Hematopoietic multipotent progenitor cell treated with erythropoietin and hydrocortisone succinate and interleukin-3 and kit ligand, for 6 days (in vitro differentiated cells): ENCODE measurements at regions not wholly inside any gene's neighbourhood (a gene's known extent, or its start where the extent isn't known, plus 50 kb on each side); places are given as distances from the start of the nearest gene placed in this dataset.

Experiments used
- DNase-seq: peaks from one replicate; pipeline ENCODE4 v3.0.0-alpha.2; 2015

DNA sequence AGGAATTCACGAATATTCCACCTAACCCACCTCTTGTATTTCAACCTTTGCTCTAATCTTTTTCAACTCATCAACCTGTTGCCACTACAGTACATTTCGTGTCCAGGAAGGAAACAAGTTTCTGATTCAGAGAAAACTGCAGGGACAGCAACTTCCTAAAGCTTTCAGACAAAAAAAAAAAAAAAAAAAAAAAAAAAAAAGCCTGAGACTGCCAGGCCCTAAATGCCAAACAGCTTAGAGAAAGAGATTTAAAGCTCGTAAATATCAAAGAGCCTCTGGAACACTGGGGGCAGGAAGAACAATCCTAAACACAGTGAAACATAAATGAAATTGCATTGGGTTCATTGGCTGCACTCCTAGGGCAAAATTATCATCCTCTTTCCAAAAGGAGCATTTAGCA is 411.2 kb upstream of the SPTLC3 start:
- no peak for DNase-seq

DNA sequence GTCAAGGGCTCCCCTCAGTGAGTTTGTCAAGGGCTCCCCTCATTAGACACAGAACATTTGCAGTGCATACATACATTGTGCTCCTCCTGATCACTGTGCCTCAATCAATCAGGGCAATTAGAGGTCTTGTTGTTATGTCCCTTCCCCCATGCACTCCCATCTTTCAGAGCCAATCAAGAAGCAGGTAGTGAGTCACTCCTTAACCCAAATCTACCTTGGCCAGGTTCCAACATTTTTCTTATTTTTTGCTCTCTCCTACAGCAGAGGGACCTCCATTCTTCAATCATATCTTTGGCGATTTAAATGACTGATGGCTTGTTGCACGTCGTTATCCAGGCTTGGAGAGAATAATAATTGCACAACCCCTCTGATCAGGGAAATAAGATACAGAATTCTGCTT is 409.9 kb upstream of the SPTLC3 start:
- no peak for DNase-seq

DNA sequence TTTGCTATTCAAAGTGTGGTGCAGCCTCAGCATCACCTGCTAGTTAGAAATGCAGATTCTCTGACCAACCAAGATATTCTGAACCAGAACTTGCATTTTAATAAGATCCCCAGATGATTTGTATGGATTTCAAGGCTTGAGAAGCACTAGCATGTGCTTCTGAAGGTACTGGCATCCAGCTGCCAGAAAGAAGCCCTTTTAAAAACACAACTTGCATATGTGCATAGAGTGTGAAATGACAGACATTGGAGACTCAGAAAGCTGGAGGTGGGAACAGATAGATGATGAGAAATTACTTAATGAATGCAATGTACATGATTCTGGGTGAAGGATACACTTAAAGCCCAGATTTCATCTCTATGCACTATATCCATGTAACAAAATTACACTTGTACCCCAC is 409.3 kb upstream of the SPTLC3 start:
- DNase-seq = no peak

DNA sequence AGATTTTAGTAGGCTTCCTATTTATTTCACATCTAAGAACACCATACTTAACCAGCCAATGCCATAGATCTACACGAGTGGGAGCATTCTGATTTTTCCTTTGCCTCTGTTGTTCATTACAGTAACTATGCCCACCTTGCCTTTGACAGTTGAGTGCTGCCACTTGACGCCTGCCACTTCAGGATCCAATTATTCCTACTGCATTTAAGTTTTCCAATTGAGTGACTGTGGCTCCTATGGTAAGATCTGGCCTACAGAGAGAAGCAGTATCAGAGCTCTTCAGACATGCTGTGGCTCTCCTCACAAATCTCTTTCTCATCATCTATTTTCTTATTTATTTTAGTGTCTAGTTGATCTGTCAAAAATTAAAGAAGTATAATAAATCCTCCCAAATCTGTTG is 403.0 kb upstream of the SPTLC3 start:
- no peak for DNase-seq

DNA sequence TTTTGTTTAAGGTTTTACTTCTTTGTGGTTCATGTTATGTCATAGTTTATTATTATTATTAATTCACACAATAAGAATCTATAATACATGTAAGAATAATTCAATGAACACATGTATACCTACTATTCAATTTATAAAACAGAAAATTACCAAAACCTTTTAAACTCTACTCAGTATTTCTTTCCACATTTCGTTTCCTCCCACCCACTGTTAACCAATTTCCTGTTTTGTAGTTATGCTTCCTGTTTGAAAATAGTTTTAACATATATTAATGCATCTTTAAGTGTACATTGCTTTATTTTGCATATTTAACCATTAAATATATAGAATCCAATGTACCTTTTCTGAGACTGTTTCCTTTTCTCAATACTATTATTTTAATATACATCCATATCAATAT is 397.9 kb upstream of the SPTLC3 start:
- no peak for DNase-seq

DNA sequence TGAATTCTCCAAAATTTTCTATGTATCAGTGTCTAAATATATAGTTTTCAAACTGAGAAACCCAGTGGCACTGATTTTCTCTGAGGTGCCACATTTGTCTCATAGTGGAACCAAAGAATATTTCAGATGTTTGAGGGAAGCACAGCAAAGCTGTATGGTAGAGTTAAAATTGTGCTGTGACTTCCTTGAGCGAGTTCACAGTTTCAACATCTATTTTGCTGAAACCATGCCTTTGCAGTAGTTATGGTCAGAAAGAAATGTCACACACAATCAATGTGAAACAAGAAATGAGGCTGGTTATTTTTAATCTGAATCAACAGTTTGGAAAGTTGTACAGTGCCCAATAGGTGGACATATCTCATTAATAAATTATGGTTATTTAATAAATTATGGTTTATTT is 394.0 kb upstream of the SPTLC3 start:
- no peak for DNase-seq

DNA sequence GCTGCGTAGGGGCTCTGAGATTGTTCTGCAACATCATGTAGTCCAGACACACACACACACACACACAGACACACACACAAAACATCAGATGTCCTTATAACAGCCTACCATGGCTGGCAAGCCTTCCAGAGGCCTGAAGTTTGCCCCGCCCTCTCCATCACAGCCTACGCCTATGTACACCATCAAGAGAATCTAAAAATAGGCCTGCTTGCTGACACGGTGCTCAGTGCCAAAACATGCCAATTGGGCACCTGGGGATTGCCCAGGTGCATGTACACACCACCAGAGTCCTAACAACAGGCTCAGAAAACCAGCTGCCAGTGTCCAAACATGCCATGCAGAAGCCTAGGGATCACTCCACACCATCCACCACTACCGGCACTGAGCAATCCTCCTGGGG is 391.7 kb upstream of the SPTLC3 start:
- DNase-seq = no peak

DNA sequence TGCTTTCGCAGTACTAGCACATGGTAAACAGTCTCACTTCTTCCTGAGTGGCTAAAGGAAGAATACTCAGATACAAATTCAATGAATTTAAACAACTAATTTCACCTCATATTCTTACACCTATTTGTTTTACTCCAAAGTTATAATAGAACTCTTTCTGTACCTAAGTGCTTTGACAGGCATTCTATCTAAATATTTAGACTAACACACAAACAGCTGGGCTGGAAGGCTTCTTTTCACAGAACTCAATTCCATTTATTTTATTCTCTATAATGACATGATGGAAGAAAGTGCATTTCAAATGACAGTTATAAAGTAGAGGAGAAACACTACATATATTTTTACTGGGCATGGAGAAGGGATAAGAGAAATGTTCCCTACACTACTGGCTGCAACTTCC is 384.9 kb upstream of the SPTLC3 start:
- DNase-seq = no peak

DNA sequence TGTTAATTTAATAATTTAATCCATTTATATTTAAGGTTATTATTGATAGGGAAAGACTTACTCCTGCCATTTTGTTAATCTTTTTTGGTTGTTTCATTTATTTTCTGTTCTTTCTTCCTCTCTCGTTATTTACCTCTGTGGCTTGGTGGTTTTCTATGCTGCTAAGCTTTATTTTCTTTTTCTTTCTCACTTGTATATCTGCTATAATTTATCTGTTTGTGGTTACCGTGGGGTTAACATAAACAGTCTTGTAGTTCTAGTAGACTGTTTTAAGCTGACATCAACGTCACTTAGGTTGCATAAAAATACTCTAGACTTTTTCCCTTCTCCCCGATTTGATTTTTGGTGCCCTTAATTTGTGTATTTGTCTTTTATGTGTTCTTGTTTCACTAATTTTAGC is 381.3 kb upstream of the SPTLC3 start:
- no peak for DNase-seq

DNA sequence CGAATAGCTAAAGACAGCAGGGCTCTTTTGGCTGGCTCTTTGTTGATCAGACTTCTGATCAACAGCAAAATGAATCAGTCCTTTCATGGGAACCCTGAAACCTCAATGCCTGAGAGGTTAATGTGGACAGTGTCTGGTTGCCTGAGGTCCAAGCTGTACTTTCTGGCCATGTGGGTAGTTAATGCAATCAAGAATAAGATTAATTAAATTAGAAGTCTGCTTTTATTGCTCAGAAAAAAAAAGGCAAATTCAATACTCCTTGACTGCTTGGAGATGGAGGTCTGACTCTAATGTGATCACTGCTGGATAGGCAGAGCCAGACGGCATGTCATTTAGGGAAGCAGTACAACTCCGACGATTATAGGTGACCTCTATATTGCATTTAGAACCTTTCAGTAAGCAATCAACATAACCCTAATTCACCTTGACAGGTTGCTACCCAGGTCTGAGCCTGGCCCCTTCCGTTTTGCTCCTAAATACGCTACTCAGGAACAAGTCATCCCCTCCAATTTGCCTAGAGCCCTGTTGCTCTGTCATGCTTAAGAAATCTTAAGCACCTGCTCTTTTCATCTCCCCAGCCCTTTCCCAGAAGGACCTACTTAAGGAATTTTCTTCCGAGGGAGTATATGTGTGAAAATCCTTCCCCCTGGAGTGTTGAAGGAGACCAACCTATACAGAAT is 370.0 kb upstream of the SPTLC3 start:
- DNase-seq = no peak

DNA sequence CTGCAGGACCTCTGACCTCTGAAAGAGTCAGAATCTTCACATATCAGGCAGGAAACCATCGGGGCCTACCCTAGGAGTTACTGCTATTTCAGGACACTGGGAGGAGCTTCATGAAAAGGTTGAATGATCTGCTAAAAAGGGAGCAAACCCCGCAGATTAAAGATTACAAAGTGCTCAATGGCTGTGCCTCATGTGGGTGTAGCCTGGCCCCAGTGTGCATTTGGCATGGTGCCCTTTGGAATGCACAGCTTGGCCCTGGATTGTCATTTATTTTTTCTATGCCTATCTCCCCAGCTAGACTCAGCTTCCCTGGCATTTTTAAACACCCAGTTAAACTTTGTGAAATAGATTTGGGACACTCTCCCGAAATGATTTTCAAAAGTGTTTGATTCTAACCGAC is 368.5 kb upstream of the SPTLC3 start:
- DNase-seq = no peak

DNA sequence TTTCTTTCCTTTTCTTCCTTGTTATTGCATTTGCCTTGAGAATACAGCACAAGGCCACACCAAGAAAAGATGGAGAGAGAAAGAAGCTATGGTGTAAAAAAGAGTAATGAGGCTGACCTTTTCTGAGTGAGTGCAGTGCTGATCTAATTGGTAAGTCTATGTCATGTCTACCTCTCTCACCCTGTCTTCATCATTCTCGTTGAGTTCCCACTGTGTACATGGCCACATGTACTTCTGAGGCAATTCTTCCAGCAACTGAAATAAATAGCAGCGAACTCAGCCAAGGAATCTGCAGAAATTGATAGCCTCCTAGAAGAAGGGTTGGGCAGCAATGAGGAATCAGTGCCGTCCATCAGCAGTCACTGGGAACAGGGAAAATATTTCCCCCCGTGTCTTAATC is 367.2 kb upstream of the SPTLC3 start:
- no peak for DNase-seq

DNA sequence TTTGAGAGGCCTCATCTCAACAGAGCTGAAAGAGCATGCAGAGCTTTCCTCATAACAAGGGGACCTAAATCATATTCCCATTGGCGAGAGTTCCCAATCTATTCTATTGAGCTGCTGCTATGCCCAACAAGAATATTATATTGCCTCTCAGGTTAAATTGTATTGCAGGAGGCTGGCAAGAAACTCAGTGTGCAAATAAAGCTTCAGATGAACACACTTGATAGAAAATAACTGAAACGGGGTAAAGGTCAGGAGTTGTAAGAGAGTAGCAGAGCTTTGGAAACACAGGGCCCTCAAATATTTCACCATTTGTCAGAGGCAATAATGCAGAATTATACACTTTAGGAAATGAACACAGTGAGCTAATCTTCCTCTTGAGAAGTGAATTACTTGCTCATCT is 364.3 kb upstream of the SPTLC3 start:
- DNase-seq = no peak

DNA sequence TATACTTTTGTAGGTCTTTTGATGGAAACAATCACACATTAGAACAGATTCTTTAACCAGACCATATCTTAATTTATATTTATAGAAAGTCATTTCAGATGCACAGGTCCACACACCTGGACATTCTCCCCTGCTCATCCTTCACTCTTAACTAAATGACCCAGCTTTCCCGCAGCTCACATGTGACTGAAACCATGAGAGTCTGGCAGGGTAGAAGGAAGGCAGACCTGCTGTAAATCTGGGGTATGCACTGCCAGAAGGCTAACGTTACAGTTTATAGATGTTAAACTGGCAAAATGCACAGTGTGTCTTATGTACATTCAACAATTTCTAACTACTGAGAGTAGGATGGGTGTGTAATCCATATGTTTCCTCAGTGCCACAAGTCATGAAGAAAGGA is 359.5 kb upstream of the SPTLC3 start:
- no peak for DNase-seq

DNA sequence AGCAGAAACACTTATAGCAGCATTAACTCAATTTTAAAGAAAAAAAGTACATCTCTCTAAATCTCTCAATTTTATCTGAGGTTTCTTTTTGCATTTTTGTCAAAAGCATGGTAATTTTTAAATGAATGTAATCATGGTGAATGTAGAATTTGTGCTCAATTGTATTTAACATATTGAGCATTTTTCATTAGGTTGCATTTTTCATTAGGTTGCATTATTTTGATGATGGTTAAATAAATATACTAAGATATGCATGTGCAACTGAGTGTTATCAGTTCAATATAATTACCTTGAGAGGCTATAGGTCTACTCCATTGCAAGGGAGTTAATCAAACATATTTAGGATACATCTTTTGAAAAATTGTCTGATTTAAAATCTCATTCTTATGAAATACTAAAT is 355.1 kb upstream of the SPTLC3 start:
- DNase-seq = no peak

DNA sequence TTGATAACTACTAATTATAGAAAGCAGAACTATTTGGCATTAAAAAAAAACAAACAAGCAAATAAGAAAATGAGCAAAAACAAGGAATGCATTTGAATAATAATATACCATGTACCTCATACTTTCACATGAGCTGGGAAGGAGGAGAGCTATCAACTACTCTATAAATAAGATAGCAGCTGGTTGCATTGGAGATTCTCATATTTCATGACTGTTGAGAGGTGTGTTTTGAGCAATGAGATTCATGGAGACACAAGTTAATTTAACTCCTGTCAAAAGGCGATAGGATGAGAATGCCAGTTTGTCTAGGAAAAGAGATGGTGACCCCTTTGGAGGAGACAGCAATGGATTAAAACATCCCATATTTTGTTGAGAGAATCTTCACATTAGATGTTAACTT is 348.8 kb upstream of the SPTLC3 start:
- no peak for DNase-seq

DNA sequence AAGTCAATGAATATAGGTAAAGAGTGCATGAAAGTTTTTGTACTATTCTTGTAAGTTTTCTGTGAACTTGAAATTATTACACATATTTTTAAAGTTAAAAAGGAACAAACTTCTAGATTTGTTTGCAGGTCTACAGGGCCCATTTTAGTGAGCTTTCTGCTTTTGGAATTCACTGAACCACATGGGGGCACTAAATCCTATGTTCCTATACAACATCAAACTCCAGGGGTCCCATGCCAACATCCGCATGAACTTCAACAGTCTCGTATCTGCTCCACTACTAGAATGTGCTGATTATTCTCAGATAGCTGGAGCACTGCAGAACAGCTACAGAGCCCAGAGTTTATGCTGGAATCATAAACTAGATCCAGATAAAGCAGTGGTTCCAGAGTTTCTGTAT is 347.9 kb upstream of the SPTLC3 start:
- DNase-seq = peak; percentile 6

DNA sequence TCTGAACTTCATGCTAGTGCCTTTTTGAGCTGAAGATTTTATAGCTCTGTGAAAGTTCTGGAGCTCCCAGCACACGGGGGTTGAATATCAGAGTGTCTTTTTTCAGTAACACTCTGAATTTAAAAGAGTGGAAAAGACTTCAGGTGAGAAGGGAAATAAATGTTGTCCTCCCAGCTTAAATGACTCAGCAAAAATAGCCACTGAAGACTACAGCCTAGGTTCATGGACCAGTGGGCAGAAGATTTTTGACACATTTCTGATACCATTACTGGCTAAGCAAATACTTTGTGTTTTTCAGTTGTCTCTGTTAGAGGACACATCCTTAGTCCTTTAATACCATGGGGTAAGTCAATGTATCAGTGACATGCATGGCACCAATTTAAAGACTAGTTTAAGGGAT is 338.5 kb upstream of the SPTLC3 start:
- DNase-seq = no peak

DNA sequence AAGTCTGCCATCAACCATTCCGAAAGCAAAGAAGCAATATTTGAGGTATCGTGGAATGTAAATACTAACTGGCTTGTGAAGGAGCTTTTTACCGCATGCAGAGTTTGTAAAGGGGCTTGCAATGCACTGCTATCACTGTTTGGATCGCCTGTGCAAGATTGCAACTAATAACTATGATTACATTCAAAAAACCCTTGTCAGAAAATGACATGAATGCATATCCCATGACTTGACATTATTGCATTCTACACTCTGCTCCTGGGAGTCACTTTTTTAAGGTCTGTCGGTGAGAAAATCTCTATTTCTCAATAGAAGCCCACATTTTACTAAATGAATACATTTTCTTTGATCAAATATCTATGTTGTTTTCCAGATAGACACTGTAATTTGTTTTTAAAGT is 335.4 kb upstream of the SPTLC3 start:
- no peak for DNase-seq

DNA sequence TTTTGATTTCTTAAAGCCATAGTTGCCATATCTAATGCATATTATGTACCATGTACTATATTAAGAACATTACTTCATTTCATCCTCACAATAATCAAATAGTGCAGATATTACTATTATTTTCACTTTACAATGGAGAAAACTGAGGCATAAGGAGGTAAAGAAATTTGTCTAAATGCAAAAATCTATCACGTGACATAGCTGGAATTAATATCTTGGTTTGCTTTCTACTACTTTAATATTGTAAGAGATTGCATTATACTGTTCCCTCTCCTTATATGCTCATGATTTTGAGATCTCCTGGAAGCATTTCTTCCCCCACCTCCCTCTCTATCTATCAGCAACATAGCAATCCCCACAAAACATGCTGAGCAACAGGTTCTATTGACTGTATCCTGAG is 330.8 kb upstream of the SPTLC3 start:
- no peak for DNase-seq

DNA sequence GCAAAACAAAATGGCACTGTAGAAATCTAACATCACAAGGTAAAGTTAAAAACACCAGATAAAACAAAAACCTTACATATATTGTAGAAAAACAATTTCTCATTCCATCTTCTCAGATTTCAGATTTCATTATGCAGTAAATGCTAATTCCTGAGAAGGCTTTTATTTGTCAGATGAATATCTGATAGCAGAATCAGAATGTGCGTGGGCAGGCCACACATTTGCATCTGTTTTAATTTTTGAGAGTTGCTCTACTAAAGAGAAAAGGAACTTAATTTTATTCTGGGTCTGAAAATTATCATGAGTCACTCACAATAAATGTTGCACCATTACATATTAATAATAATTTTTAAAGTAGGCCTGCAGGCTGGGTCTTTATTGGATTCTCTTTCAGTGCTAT is 329.3 kb upstream of the SPTLC3 start:
- no peak for DNase-seq

DNA sequence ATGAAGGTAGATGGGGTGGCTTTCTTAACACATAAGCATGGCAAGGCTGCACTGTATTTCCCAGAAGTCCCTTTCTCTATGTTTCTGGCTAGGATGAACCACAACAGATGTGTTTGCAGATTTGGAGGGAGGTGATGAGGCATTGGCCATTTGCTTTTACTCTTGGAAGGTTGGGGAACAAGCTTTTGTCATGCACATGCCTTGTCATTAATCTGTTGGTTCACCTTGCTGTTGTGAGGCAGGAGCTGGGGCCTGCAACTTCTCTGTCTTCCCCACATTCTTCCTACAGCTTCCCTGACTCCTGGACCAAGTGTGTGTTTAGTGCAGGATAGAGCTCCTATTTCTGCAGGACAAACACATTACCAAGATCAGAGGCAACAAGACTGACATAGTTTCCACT is 326.2 kb upstream of the SPTLC3 start:
- DNase-seq = no peak

DNA sequence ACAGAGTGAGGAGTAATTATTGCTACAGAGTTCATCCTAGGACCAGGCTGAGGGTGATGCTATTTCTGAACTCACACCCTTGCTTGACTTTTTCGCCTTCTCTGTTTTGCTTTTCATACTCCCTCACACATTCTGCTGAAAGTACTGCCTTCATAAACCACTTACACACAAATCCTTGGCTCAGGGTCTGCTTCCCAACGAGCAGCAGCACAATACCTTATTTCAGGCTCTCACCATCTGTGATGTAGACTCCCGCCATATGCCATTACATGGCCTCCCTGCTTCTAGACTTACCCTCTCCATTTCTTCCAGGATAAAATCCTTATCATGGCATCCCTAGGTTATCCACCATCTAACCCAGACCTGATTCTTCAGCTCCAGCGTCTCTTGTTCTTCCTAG is 321.3 kb upstream of the SPTLC3 start:
- DNase-seq = no peak

DNA sequence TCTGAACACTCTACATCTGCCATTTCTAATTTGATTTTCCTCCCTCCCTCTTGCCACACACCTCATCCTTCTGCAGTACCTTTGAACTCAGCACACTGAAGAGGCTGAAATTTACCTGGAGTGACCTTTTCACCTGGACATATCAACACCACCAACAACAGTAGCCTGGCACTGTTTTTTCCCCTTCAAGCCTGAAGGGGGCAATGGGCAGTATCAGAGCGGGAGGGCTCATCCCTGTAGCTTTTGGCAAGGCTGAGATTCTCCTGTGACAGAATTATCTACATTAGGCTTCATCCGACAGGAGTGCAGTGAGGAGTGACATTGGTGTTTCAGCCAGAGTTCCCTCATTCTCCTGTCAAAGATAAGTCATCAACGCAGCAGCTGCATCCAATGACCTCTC is 312.8 kb upstream of the SPTLC3 start:
- no peak for DNase-seq

DNA sequence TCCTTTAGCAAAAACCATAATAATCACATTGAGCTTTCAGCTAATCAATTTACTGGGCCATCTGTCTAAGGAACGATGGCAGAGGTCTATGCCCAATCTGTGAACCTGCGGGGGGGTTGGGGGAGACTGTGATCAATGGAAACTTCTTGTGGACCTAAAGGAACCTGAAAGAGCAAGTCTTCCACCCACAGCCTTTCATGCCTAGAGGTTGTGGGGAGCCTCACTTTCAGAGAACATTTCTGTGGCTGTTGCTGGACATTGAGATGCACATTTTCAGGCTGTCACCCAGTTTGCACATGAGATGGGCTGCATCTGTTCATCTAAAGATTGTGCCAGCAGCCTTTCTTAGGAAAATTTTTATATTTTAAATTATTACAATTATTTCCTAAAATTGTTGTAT is 310.0 kb upstream of the SPTLC3 start:
- no peak for DNase-seq
